Smooth muscle cell (in vitro differentiated cells): ENCODE measurements at regions not wholly inside any gene's neighbourhood (a gene's known extent, or its start where the extent isn't known, plus 50 kb on each side); places are given as distances from the start of the nearest gene placed in this dataset.
"Not testable (repeated sequence)": the region's sequence is repeated elsewhere in the genome, so short reads cannot be mapped to it uniquely, and the experiment has no call there.

Source experiments
- DNase-seq: peaks from one replicate; lab custom pipeline; 2025; ENCODE audit not compliant: unreplicated experiment; lab: John Stamatoyannopoulos, UW
- H2AFZ ChIP-seq: fragments of 200-600 bp; sonication (generic); 2 replicates; pipeline ENCODE4 v1.6.0; 2016; ENCODE audit warnings: antibody characterized with exemption, low read depth, mild to moderate bottlenecking
- H3F3A ChIP-seq: fragments of 200-600 bp; sonication (generic); 2 replicates; pipeline ENCODE4 v1.6.0; 2017; ENCODE audit warnings: antibody characterized with exemption, low read depth
- H3K27ac ChIP-seq: fragments of 200-600 bp; sonication (generic); 2 replicates; pipeline ENCODE4 v1.5.1; 2016; ENCODE audit warnings: low read depth, mild to moderate bottlenecking
- H3K27me3 ChIP-seq: fragments of 200-600 bp; sonication (generic); 2 replicates; pipeline ENCODE4 v1.6.1; 2016; ENCODE audit warnings: low read depth, mild to moderate bottlenecking
- H3K36me3 ChIP-seq: fragments of 200-600 bp; sonication (generic); 2 replicates; pipeline ENCODE4 v1.5.1; 2016; ENCODE audit warnings: low read depth
- H3K4me1 ChIP-seq: fragments of 200-600 bp; sonication (generic); 2 replicates; pipeline ENCODE4 v1.5.1; 2016; ENCODE audit warnings: low read depth
- H3K4me2 ChIP-seq: fragments of 200-600 bp; sonication (generic); 2 replicates; pipeline ENCODE4 v1.6.0; 2016; ENCODE audit warnings: mild to moderate bottlenecking
- H3K4me3 ChIP-seq: fragments of 200-600 bp; sonication (generic); 2 replicates; pipeline ENCODE4 v1.5.1; 2016; ENCODE audit warnings: mild to moderate bottlenecking
- H3K79me2 ChIP-seq: fragments of 200-600 bp; sonication (generic); 2 replicates; pipeline ENCODE4 v1.6.0; 2016; ENCODE audit warnings: low read depth, mild to moderate bottlenecking
- H3K9ac ChIP-seq: fragments of 200-600 bp; sonication (generic); 2 replicates; pipeline ENCODE4 v1.6.0; 2016; ENCODE audit warnings: low read depth
- H3K9me3 ChIP-seq: fragments of 200-600 bp; sonication (generic); replicated peaks from 2 replicates; pipeline ENCODE4 v1.5.1; 2016; ENCODE audit warnings: low read depth
- H4K20me1 ChIP-seq: fragments of 200-600 bp; sonication (generic); 2 replicates; pipeline ENCODE4 v1.6.0; 2016; ENCODE audit warnings: low read depth
- CTCF ChIP-seq: fragments of 200-600 bp; sonication (generic); IDR thresholded peaks from 2 replicates; pipeline ENCODE4 v1.5.1; 2017; ENCODE audit warnings: borderline replicate concordance, mild to moderate bottlenecking, antibody characterized with exemption; ENCODE audit not compliant: insufficient read depth, poor library complexity, severe bottlenecking
- WGBS: methylation state at CpG from one replicate; pipeline ENCODE4 v1.1.7; 2016; ENCODE audit warnings: low lambda C conversion rate; 5-methylcytosine and 5-hydroxymethylcytosine counted together

- no peak for DNase-seq
- peaks cover 6% of the 10 kb centered on the region for H3K27me3 ChIP-seq
- no peaks in the 10 kb centered on the region for H3K4me1 ChIP-seq
- H3K27ac ChIP-seq, result no peak overlapping the region
- no peak for TF ChIP-seq CTCF
- H3K36me3 ChIP-seq, result no peaks in the 10 kb centered on the region
- H2AFZ ChIP-seq, result no peak overlapping the region
- 42% methylated on average over 4 of the region's 4 CpGs for WGBS
- H3K4me2 ChIP-seq, result no peak overlapping the region
- H3K79me2 ChIP-seq, result no peaks in the 10 kb centered on the region
- no peak overlapping the region for H3K4me3 ChIP-seq
- no peaks in the 10 kb centered on the region for H4K20me1 ChIP-seq
- H3F3A ChIP-seq, result no peaks in the 10 kb centered on the region
- no peak overlapping the region for H3K9ac ChIP-seq
- H3K9me3 ChIP-seq, result no peaks in the 10 kb centered on the region
These were observed 497.4 kb upstream of the CCNG1 start for GRCh38 chr5:162939991-162940390.

GRCh38 chr5:162948677-162949076 lies 488.7 kb upstream of the CCNG1 start:
- no peaks in the 10 kb centered on the region for H3F3A ChIP-seq
- H2AFZ ChIP-seq, result no peak overlapping the region
- H3K9me3 ChIP-seq, result no peaks in the 10 kb centered on the region
- no peaks in the 10 kb centered on the region for H3K36me3 ChIP-seq
- no peak for DNase-seq
- no peak overlapping the region for H3K9ac ChIP-seq
- no peaks in the 10 kb centered on the region for H3K27me3 ChIP-seq
- H3K4me3 ChIP-seq, result no peak overlapping the region
- H4K20me1 ChIP-seq, result no peaks in the 10 kb centered on the region
- WGBS, result 90% methylated on average over 4 of the region's 4 CpGs
- no peaks in the 10 kb centered on the region for H3K79me2 ChIP-seq
- no peaks in the 10 kb centered on the region for H3K4me1 ChIP-seq
- H3K4me2 ChIP-seq, result no peak overlapping the region
- TF ChIP-seq CTCF, result no peak
- no peak overlapping the region for H3K27ac ChIP-seq

- WGBS, result 97% methylated on average over 1 of the region's 1 CpG
- H3K27me3 ChIP-seq, result no peaks in the 10 kb centered on the region
- H2AFZ ChIP-seq, result no peak overlapping the region
- H3K79me2 ChIP-seq, result no peaks in the 10 kb centered on the region
- H3K36me3 ChIP-seq, result no peaks in the 10 kb centered on the region
- no peak overlapping the region for H3K9ac ChIP-seq
- H3K4me1 ChIP-seq, result no peaks in the 10 kb centered on the region
- H4K20me1 ChIP-seq, result no peaks in the 10 kb centered on the region
- H3K4me2 ChIP-seq, result no peak overlapping the region
- no peak for DNase-seq
- H3F3A ChIP-seq, result no peaks in the 10 kb centered on the region
- no peak overlapping the region for H3K27ac ChIP-seq
- no peaks in the 10 kb centered on the region for H3K9me3 ChIP-seq
- H3K4me3 ChIP-seq, result no peak overlapping the region
- TF ChIP-seq CTCF, result no peak
These were observed 480.8 kb upstream of the CCNG1 start for GRCh38 chr5:162956570-162956969.

- H3K27ac ChIP-seq, H3K36me3 ChIP-seq, H3K4me1 ChIP-seq, H3K4me2 ChIP-seq, H3K9me3 ChIP-seq, H4K20me1 ChIP-seq, H3F3A ChIP-seq, H3K4me3 ChIP-seq, H3K79me2 ChIP-seq, H3K9ac ChIP-seq, H3K27me3 ChIP-seq, DNase-seq: not testable (repeated sequence)
- peak overlapping the region; percentile 1 for H2AFZ ChIP-seq
- 75% methylated on average over 4 of the region's 4 CpGs for WGBS
These were observed 473.3 kb upstream of the CCNG1 start for GRCh38 chr5:162964144-162964543.
